Liver (tissue), 3 donors: ENCODE measurements at regions not wholly inside any gene's neighbourhood (a gene's known extent, or its start where the extent isn't known, plus 50 kb on each side); places are given as distances from the start of the nearest gene placed in this dataset.

Source experiments
- EGR1 ChIP-seq, 2 donors: IDR thresholded peaks; 2 replicates each; pipeline ENCODE4 v1.6.1; 2016 to 2018; ENCODE audit warnings: antibody characterized with exemption in 2 of 2, low read depth in 2 of 2
- FOXA1 ChIP-seq: IDR thresholded peaks from 2 replicates; pipeline ENCODE4 v1.6.1; 2016; ENCODE audit warnings: antibody characterized with exemption
- GABPA ChIP-seq, 2 donors: IDR thresholded peaks in 1 of 2; conservative IDR thresholded peaks in 1 of 2; 2 replicates each; pipeline ENCODE4 v1.6.1; 2016; ENCODE audit warnings: antibody characterized with exemption in 2 of 2, mild to moderate bottlenecking in 1 of 2, moderate library complexity in 1 of 2
- HNF4A ChIP-seq, 2 donors: conservative IDR thresholded peaks; 2 replicates each; pipeline ENCODE4 v1.6.1; 2016; ENCODE audit warnings: antibody characterized with exemption in 2 of 2, mild to moderate bottlenecking in 2 of 2
- RAD21 ChIP-seq, 2 donors: IDR thresholded peaks; 2 replicates each; pipeline ENCODE4 v1.6.1; 2016; ENCODE audit warnings: antibody characterized with exemption in 2 of 2, mild to moderate bottlenecking in 2 of 2
- SP1 ChIP-seq: IDR thresholded peaks from 2 replicates; pipeline ENCODE4 v1.6.1; 2018; ENCODE audit warnings: antibody characterized with exemption, mild to moderate bottlenecking
- TAF1 ChIP-seq: conservative IDR thresholded peaks from 2 replicates; pipeline ENCODE4 v1.6.1; 2016; ENCODE audit warnings: antibody characterized with exemption, mild to moderate bottlenecking
- YY1 ChIP-seq: IDR thresholded peaks from 2 replicates; pipeline ENCODE4 v1.6.1; 2016; ENCODE audit warnings: antibody characterized with exemption, mild to moderate bottlenecking
- ZBTB33 ChIP-seq: IDR thresholded peaks from 2 replicates; pipeline ENCODE4 v1.6.1; 2016; ENCODE audit warnings: antibody characterized with exemption
- TF ChIP-seq, protein P1 (sequence below): fragments of 150-350 bp; IDR thresholded peaks from 2 replicates; pipeline ENCODE4 v1.5.1; 2017; ENCODE audit warnings: improper control_type of control experiment, low read depth, low read length; ENCODE audit not compliant: missing input control
- TF ChIP-seq, protein P2 (sequence below): IDR thresholded peaks from 2 replicates; pipeline ENCODE4 v1.6.1; 2016; ENCODE audit warnings: antibody characterized with exemption
- TF ChIP-seq, protein P3 (sequence below): IDR thresholded peaks from 2 replicates; pipeline ENCODE4 v1.6.1; 2016; ENCODE audit warnings: antibody characterized with exemption, mild to moderate bottlenecking
- TF ChIP-seq, protein P4 (sequence below): IDR thresholded peaks from 2 replicates; pipeline ENCODE4 v1.6.1; 2016; ENCODE audit warnings: antibody characterized with exemption
- donor health status: healthy.
- donor health status: healthy.

DNA sequence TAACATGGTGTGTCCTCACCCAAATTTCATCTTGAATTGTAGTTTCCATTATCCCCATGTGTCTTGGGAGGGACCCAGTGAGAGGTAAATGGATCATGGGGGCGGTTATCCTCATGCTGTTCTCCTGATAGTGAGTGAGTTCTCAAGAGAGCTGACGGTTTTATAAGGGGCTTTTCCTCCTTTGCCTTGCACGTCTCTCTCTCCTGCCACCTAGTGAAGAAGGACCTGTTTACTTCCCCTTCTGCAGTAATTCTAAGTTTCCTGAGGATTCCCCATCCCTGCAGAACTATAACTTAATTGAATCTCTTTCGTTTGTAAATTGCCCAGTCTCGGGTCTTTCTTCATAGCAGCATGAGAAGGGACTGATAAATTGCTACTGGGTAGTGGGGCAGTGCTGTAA is 789.3 kb downstream of the FRK start:
- no peak for TF ChIP-seq ZBTB33
- TF ChIP-seq, protein P1, sequence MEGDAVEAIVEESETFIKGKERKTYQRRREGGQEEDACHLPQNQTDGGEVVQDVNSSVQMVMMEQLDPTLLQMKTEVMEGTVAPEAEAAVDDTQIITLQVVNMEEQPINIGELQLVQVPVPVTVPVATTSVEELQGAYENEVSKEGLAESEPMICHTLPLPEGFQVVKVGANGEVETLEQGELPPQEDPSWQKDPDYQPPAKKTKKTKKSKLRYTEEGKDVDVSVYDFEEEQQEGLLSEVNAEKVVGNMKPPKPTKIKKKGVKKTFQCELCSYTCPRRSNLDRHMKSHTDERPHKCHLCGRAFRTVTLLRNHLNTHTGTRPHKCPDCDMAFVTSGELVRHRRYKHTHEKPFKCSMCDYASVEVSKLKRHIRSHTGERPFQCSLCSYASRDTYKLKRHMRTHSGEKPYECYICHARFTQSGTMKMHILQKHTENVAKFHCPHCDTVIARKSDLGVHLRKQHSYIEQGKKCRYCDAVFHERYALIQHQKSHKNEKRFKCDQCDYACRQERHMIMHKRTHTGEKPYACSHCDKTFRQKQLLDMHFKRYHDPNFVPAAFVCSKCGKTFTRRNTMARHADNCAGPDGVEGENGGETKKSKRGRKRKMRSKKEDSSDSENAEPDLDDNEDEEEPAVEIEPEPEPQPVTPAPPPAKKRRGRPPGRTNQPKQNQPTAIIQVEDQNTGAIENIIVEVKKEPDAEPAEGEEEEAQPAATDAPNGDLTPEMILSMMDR, result no peak
- TF ChIP-seq RAD21 (IDR thresholded peaks at IDR 0.05), result no peak
- TF ChIP-seq TAF1, result no peak
- TF ChIP-seq, protein P2, sequence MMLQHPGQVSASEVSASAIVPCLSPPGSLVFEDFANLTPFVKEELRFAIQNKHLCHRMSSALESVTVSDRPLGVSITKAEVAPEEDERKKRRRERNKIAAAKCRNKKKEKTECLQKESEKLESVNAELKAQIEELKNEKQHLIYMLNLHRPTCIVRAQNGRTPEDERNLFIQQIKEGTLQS, result no peak
- TF ChIP-seq, protein P3, sequence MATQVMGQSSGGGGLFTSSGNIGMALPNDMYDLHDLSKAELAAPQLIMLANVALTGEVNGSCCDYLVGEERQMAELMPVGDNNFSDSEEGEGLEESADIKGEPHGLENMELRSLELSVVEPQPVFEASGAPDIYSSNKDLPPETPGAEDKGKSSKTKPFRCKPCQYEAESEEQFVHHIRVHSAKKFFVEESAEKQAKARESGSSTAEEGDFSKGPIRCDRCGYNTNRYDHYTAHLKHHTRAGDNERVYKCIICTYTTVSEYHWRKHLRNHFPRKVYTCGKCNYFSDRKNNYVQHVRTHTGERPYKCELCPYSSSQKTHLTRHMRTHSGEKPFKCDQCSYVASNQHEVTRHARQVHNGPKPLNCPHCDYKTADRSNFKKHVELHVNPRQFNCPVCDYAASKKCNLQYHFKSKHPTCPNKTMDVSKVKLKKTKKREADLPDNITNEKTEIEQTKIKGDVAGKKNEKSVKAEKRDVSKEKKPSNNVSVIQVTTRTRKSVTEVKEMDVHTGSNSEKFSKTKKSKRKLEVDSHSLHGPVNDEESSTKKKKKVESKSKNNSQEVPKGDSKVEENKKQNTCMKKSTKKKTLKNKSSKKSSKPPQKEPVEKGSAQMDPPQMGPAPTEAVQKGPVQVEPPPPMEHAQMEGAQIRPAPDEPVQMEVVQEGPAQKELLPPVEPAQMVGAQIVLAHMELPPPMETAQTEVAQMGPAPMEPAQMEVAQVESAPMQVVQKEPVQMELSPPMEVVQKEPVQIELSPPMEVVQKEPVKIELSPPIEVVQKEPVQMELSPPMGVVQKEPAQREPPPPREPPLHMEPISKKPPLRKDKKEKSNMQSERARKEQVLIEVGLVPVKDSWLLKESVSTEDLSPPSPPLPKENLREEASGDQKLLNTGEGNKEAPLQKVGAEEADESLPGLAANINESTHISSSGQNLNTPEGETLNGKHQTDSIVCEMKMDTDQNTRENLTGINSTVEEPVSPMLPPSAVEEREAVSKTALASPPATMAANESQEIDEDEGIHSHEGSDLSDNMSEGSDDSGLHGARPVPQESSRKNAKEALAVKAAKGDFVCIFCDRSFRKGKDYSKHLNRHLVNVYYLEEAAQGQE, result no peak
- no peak for TF ChIP-seq YY1
- no peak for TF ChIP-seq GABPA (IDR thresholded peaks at IDR 0.05 in 1 of 2, conservative IDR thresholded peaks at IDR 0.05 in 1 of 2)
- no peak for TF ChIP-seq FOXA1
- TF ChIP-seq, protein P4, sequence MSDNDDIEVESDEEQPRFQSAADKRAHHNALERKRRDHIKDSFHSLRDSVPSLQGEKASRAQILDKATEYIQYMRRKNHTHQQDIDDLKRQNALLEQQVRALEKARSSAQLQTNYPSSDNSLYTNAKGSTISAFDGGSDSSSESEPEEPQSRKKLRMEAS, result no peak
- no peak for TF ChIP-seq SP1
- no peak for TF ChIP-seq HNF4A (conservative IDR thresholded peaks at IDR 0.05)
- no peak for TF ChIP-seq EGR1 (IDR thresholded peaks at IDR 0.05; ENCODE audit: low read depth in 2 of 2)
